ENCODE measurements at regions not wholly inside any gene's neighbourhood (a gene's known extent, or its start where the extent isn't known, plus 50 kb on each side); places are given as distances from the start of the nearest gene placed in this dataset.

DNA sequence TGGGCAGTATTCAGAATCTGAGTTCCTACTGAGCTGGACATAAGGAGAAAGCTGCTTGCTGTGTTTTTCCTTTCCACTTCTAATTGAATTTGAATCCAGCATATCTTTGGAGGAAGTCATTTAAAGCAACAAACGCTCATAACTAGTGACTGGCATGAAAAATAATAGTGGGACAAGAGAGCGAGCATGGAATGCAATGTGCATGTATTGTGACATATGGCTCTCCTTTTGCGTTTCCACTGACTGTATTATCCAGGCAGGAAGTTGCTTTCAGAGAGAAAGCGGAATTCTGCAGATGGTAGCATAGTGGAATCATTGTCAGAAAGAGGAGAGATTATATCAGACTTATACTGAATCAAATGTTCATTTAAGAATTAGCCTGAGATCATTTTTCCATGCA, 368.6 kb downstream of the REEP3 start:
- H3K27me3 ChIP-seq (ENCODE audit: control insufficient read depth in 2 of 2, insufficient read depth in 1 of 2, low read length in 1 of 2) = no peaks in the 10 kb centered on the region
- no peaks in the 10 kb centered on the region for H3K9me3 ChIP-seq (ENCODE audit: control insufficient read depth in 2 of 2, insufficient read depth in 1 of 2, low read length in 1 of 2)
- H3K27ac ChIP-seq (ENCODE audit: low read depth in 1 of 2, low read length in 1 of 2) = no peak overlapping the region
- no peak overlapping the region for H3K4me3 ChIP-seq (ENCODE audit: low read length in 2 of 2)
- DNase-seq (ENCODE audit: low read depth in 6 of 9, low spot score in 9 of 9) = no peak
- no peaks in the 10 kb centered on the region for H3K36me3 ChIP-seq (ENCODE audit: control insufficient read depth in 2 of 2, insufficient read depth in 2 of 2, low read length in 1 of 2)
- H3K4me1 ChIP-seq (ENCODE audit: control insufficient read depth in 2 of 2, insufficient read depth in 2 of 2, low read length in 2 of 2) = no peaks in the 10 kb centered on the region
- 85% methylated on average over 4 of the region's 4 CpGs for WGBS

DNA sequence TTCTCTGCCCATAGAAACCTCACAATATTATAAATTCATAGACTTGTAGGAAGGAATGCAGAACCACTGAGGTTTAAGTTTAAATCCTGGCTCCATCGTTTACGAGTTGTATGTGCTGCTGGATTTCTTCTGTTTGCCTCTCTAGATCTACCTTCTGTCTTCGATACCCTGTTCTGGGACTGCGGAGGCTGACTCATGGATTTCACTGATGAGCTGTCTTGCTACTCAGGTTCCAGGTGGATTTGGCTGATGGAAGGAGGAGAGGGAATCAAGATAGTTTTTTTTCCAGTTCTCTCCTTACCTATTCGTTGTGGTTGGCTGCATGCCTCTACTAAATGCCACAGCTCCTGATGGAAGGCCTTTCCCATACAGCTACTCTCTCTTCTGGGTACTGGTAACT, 375.8 kb downstream of the REEP3 start:
- DNase-seq (ENCODE audit: low read depth in 6 of 9, low spot score in 9 of 9) = no peak
- 94% methylated on average over 5 of the region's 5 CpGs for WGBS
- H3K27ac ChIP-seq (ENCODE audit: low read depth in 1 of 2, low read length in 1 of 2) = no peak overlapping the region
- H3K27me3 ChIP-seq (ENCODE audit: control insufficient read depth in 2 of 2, insufficient read depth in 1 of 2, low read length in 1 of 2) = no peaks in the 10 kb centered on the region
- no peaks in the 10 kb centered on the region for H3K36me3 ChIP-seq (ENCODE audit: control insufficient read depth in 2 of 2, insufficient read depth in 2 of 2, low read length in 1 of 2)
- no peak overlapping the region for H3K4me3 ChIP-seq (ENCODE audit: low read length in 2 of 2)
- no peaks in the 10 kb centered on the region for H3K4me1 ChIP-seq (ENCODE audit: control insufficient read depth in 2 of 2, insufficient read depth in 2 of 2, low read length in 2 of 2)
- no peaks in the 10 kb centered on the region for H3K9me3 ChIP-seq (ENCODE audit: control insufficient read depth in 2 of 2, insufficient read depth in 1 of 2, low read length in 1 of 2)

DNA sequence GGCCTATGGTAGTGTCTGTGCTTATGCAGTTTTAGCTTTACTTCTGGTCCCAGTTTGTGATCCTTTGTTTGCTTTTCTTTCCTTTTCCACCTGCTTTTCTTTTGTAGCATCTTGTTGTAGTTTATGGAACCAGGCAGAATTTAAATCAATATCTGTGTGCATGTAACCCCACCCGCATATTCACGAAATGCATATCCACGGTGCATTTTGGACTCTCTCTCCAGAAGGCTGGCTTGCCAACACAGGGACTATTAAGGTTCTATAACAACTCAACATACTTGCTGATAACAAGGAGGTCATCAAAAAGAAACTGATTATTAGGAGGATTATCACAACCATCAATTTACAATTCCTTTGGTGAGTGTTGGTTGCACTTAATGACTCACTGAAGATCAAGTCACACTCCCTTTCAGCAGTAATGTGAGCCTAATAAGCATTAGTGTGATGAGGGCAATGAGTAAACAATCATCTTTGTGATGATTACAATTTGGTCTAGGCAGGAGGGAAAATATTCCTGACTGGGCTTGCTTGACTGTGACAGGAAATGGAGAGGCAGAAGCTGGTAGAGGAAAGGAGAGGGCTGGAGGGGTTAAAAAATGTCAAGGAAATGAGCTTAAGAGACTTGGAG, 378.6 kb downstream of the REEP3 start:
- H3K27ac ChIP-seq (ENCODE audit: low read depth in 1 of 2, low read length in 1 of 2) = no peak overlapping the region
- no peak for DNase-seq (ENCODE audit: low read depth in 6 of 9, low spot score in 9 of 9)
- no peaks in the 10 kb centered on the region for H3K36me3 ChIP-seq (ENCODE audit: control insufficient read depth in 2 of 2, insufficient read depth in 2 of 2, low read length in 1 of 2)
- no peaks in the 10 kb centered on the region for H3K4me1 ChIP-seq (ENCODE audit: control insufficient read depth in 2 of 2, insufficient read depth in 2 of 2, low read length in 2 of 2)
- no peak overlapping the region for H3K4me3 ChIP-seq (ENCODE audit: low read length in 2 of 2)
- no peaks in the 10 kb centered on the region for H3K27me3 ChIP-seq (ENCODE audit: control insufficient read depth in 2 of 2, insufficient read depth in 1 of 2, low read length in 1 of 2)
- H3K9me3 ChIP-seq (ENCODE audit: control insufficient read depth in 2 of 2, insufficient read depth in 1 of 2, low read length in 1 of 2) = no peaks in the 10 kb centered on the region
- over 99% methylated on average over 3 of the region's 3 CpGs for WGBS

DNA sequence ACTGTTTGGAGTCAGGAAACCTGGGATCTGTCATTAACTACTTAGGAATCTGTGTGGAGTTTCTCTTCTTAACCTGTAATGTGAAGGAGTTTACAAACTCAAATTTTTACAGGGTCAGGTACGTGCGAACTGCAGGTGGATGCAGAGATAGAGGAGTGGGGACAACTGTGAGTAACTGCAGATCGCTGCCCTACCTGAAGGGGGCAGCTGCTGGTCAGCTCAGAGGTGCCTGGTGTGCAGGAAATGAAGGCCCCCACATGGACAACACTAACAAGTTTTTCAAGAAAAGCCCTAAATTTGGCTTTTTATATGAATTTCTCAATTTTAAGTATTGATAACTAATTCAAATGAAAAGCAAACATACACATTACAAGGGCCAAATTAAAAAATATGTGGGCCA, 380.0 kb downstream of the REEP3 start:
- Histone ChIP-seq H3K4me1 (ENCODE audit: control insufficient read depth in 2 of 2, insufficient read depth in 2 of 2, low read length in 2 of 2) (no peaks in the 10 kb centered on the region), H3K36me3 (ENCODE audit: control insufficient read depth in 2 of 2, insufficient read depth in 2 of 2, low read length in 1 of 2) (no peaks in the 10 kb centered on the region), H3K27me3 (ENCODE audit: control insufficient read depth in 2 of 2, insufficient read depth in 1 of 2, low read length in 1 of 2) (no peaks in the 10 kb centered on the region), H3K9me3 (ENCODE audit: control insufficient read depth in 2 of 2, insufficient read depth in 1 of 2, low read length in 1 of 2) (no peaks in the 10 kb centered on the region), H3K4me3 (ENCODE audit: low read length in 2 of 2) (no peak overlapping the region), H3K27ac (ENCODE audit: low read depth in 1 of 2, low read length in 1 of 2) (no peak overlapping the region)
- WGBS = 77% methylated on average over 3 of the region's 3 CpGs
- DNase-seq (ENCODE audit: low read depth in 6 of 9, low spot score in 9 of 9) = no peak

DNA sequence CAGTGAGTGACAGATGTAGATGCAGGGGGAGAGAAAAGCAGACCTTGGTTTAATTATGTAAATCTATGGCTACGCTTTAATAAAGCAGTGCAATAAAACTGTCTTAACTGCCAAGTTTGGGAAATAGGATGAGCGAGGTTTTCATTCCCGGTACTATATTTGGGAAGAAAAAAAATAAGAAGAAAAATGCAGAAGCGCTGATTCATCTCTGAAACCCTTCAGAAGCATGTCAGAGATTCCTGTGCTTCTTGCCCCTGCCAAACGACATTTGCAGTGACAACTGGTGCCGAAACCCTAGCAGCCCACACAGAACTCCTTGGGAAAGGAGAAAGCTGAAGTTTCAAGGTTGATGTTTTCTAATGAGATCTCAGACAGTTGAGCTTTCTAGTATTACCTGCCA, 380.7 kb downstream of the REEP3 start:
- H3K4me3 ChIP-seq (ENCODE audit: low read length in 2 of 2) = no peak overlapping the region
- no peaks in the 10 kb centered on the region for H3K27me3 ChIP-seq (ENCODE audit: control insufficient read depth in 2 of 2, insufficient read depth in 1 of 2, low read length in 1 of 2)
- no peaks in the 10 kb centered on the region for H3K9me3 ChIP-seq (ENCODE audit: control insufficient read depth in 2 of 2, insufficient read depth in 1 of 2, low read length in 1 of 2)
- no peak for DNase-seq (ENCODE audit: low read depth in 6 of 9, low spot score in 9 of 9)
- H3K27ac ChIP-seq (ENCODE audit: low read depth in 1 of 2, low read length in 1 of 2) = no peak overlapping the region
- no peaks in the 10 kb centered on the region for H3K36me3 ChIP-seq (ENCODE audit: control insufficient read depth in 2 of 2, insufficient read depth in 2 of 2, low read length in 1 of 2)
- H3K4me1 ChIP-seq (ENCODE audit: control insufficient read depth in 2 of 2, insufficient read depth in 2 of 2, low read length in 2 of 2) = no peaks in the 10 kb centered on the region
- 79% methylated on average over 6 of the region's 6 CpGs for WGBS

DNA sequence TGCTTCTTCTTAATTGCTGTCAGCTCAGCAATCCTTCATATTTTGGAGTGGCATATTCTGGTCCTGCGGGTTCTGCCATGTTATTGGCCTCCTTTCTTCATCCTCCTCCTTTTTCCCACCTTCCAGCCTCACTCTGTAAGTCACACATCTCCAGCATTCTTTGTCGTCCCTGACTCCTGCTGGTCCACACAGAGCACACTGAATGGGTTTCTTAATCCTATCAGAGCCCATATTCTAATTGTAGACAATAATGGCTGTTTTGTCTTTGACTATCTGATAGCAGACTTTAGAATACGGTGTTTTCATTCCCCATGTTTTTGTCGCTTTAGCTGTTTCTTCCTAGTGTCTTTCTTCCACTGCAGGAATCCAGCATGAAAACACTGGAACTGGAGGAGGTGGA, 389.6 kb downstream of the REEP3 start:
- H3K9me3 ChIP-seq (ENCODE audit: control insufficient read depth in 2 of 2, insufficient read depth in 1 of 2, low read length in 1 of 2) = no peaks in the 10 kb centered on the region
- DNase-seq (ENCODE audit: low read depth in 6 of 9, low spot score in 9 of 9) = no peak

DNA sequence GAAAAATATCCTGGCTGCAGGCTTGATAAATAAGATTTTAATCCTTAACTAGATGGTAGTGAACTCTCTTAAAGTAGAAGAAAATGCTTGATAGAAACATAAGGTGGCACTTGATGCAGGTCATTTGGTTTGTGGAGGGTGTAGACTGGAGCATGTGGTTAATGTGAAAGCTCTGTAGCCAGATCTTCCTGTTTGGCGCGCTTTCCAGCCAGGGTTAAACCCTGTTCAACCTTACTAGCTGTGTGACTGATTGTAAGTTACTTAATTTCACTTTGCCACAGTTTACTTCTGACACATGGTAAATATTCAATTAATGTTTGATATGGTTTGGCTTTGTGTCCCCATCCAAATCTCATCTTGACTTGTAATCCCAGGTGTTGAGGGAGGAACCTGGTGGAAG, 394.0 kb downstream of the REEP3 start:
- no peaks in the 10 kb centered on the region for H3K4me1 ChIP-seq (ENCODE audit: control insufficient read depth in 2 of 2, insufficient read depth in 2 of 2, low read length in 2 of 2)
- no peak overlapping the region for H3K4me3 ChIP-seq (ENCODE audit: low read length in 2 of 2)
- H3K27me3 ChIP-seq (ENCODE audit: control insufficient read depth in 2 of 2, insufficient read depth in 1 of 2, low read length in 1 of 2) = no peaks in the 10 kb centered on the region
- no peak overlapping the region for H3K27ac ChIP-seq (ENCODE audit: low read depth in 1 of 2, low read length in 1 of 2)
- WGBS = 97% methylated on average over 2 of the region's 2 CpGs
- H3K9me3 ChIP-seq (ENCODE audit: control insufficient read depth in 2 of 2, insufficient read depth in 1 of 2, low read length in 1 of 2) = no peaks in the 10 kb centered on the region
- no peak for DNase-seq (ENCODE audit: low read depth in 6 of 9, low spot score in 9 of 9)
- H3K36me3 ChIP-seq (ENCODE audit: control insufficient read depth in 2 of 2, insufficient read depth in 2 of 2, low read length in 1 of 2) = no peaks in the 10 kb centered on the region

More for the DNA sequence above, 389.6 kb downstream of the REEP3 start:
- no peaks in the 10 kb centered on the region for H3K36me3 ChIP-seq (ENCODE audit: control insufficient read depth in 2 of 2, insufficient read depth in 2 of 2, low read length in 1 of 2)
- WGBS = 56% methylated on average over 4 of the region's 4 CpGs
- no peaks in the 10 kb centered on the region for H3K27me3 ChIP-seq (ENCODE audit: control insufficient read depth in 2 of 2, insufficient read depth in 1 of 2, low read length in 1 of 2)
- H3K27ac ChIP-seq (ENCODE audit: low read depth in 1 of 2, low read length in 1 of 2) = no peak overlapping the region
- no peak overlapping the region for H3K4me3 ChIP-seq (ENCODE audit: low read length in 2 of 2)
- H3K4me1 ChIP-seq (ENCODE audit: control insufficient read depth in 2 of 2, insufficient read depth in 2 of 2, low read length in 2 of 2) = no peaks in the 10 kb centered on the region

DNA sequence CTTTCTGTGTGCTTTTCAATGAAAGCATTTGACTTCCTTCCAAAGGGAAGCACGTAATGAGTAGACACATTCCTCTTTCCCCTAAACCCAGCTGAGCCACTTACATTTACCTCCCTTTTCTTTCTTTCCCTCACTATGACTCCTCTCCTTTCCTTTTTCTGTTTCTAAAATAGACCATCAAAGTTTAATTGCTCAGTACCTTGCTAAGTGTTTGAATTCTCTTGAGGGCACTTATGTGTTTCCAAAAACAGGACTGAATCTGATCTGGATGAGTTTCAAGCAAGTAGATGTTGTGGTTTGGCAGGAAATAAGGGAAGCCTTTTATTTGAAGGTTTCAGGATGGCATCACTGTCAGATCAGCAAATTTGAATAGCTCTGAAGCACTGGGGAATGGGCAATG, 396.2 kb downstream of the REEP3 start:
- no peak for DNase-seq (ENCODE audit: low read depth in 6 of 9, low spot score in 9 of 9)
- no peak overlapping the region for H3K27ac ChIP-seq (ENCODE audit: low read depth in 1 of 2, low read length in 1 of 2)
- no peaks in the 10 kb centered on the region for H3K9me3 ChIP-seq (ENCODE audit: control insufficient read depth in 2 of 2, insufficient read depth in 1 of 2, low read length in 1 of 2)
- 37% methylated on average over 1 of the region's 1 CpG for whole genome bisulfite sequencing
- no peak overlapping the region for H3K4me3 ChIP-seq (ENCODE audit: low read length in 2 of 2)
- H3K4me1 ChIP-seq (ENCODE audit: control insufficient read depth in 2 of 2, insufficient read depth in 2 of 2, low read length in 2 of 2) = no peaks in the 10 kb centered on the region
- H3K27me3 ChIP-seq (ENCODE audit: control insufficient read depth in 2 of 2, insufficient read depth in 1 of 2, low read length in 1 of 2) = no peaks in the 10 kb centered on the region
- H3K36me3 ChIP-seq (ENCODE audit: control insufficient read depth in 2 of 2, insufficient read depth in 2 of 2, low read length in 1 of 2) = no peaks in the 10 kb centered on the region

DNA sequence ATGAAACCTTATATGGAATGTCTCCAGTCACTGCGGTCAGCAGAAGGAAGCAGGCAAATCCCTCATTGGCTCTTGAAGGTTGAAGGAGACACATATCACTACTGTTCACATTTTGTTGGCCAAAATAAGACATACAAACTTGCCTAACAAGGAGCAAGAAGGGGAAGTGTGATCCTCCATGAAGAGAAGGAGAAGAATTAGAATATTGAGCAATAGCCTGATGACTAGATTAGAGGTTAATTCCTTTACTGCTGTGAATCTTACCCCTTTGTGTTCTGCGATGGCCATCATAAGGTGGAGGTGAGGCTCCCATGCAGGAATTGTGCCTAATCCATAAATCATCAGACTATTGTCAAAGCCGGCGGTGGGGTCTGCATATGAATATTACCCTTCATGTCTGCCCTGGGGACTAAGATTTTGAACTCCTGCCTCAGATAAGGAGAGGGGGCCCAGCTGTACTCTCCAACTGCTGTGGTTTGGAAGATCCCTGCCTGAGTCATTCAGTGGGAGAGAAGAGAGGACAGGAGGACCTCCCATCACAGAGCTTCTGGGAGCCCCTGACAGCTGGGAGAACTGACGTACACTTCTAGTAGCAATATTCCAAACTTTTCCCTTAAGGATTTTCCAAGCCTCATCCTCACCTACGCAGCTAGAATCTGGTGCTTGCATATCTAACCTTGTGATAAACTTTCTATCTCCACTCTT, 398.5 kb downstream of the REEP3 start:
- H3K4me3 ChIP-seq (ENCODE audit: low read length in 2 of 2) = no peak overlapping the region
- no peaks in the 10 kb centered on the region for H3K9me3 ChIP-seq (ENCODE audit: control insufficient read depth in 2 of 2, insufficient read depth in 1 of 2, low read length in 1 of 2)
- H3K36me3 ChIP-seq (ENCODE audit: control insufficient read depth in 2 of 2, insufficient read depth in 2 of 2, low read length in 1 of 2) = no peaks in the 10 kb centered on the region
- 95% methylated on average over 6 of the region's 6 CpGs for WGBS
- DNase-seq (ENCODE audit: low read depth in 6 of 9, low spot score in 9 of 9) = no peak
- no peaks in the 10 kb centered on the region for H3K27me3 ChIP-seq (ENCODE audit: control insufficient read depth in 2 of 2, insufficient read depth in 1 of 2, low read length in 1 of 2)
- H3K4me1 ChIP-seq (ENCODE audit: control insufficient read depth in 2 of 2, insufficient read depth in 2 of 2, low read length in 2 of 2) = no peaks in the 10 kb centered on the region
- H3K27ac ChIP-seq (ENCODE audit: low read depth in 1 of 2, low read length in 1 of 2) = no peak overlapping the region

Measured in thymus (tissue), 11 donors.